Liver (tissue), 7 donors: ENCODE measurements at regions not wholly inside any gene's neighbourhood (a gene's known extent, or its start where the extent isn't known, plus 50 kb on each side); places are given as distances from the start of the nearest gene placed in this dataset.

ENCODE experiments used
- DNase-seq: peaks from one replicate; pipeline ENCODE4 v3.0.0-alpha.2; 2017; ENCODE audit warnings: low spot score
- H3K27ac ChIP-seq, 2 donors: one replicate each; pipeline ENCODE4 v1.7.0; 2013; ENCODE audit warnings: inconsistent platforms in 2 of 2, low read length in 2 of 2, control low read depth in 1 of 2, low read depth in 1 of 2, mild to moderate bottlenecking in 1 of 2
- H3K27me3 ChIP-seq, 4 donors: one replicate each; pipeline versions ENCODE4 v1.6.1 to v1.7.0; 2013; ENCODE audit warnings: low read length in 3 of 4, inconsistent platforms in 1 of 4, mild to moderate bottlenecking in 1 of 4, moderate library complexity in 1 of 4; ENCODE audit not compliant: control insufficient read depth in 4 of 4, insufficient read depth in 4 of 4
- H3K36me3 ChIP-seq, 4 donors: one replicate each; pipeline versions ENCODE4 v1.6.1 to v1.7.0; 2013; ENCODE audit warnings: low read length in 3 of 4, mild to moderate bottlenecking in 3 of 4, low read depth in 1 of 4, moderate library complexity in 1 of 4; ENCODE audit not compliant: control insufficient read depth in 4 of 4, insufficient read depth in 3 of 4
- H3K4me1 ChIP-seq, 4 donors: one replicate each; pipeline versions ENCODE4 v1.6.1 to v1.7.0; 2013; ENCODE audit warnings: low read length in 3 of 4, mild to moderate bottlenecking in 3 of 4, moderate library complexity in 1 of 4; ENCODE audit not compliant: control insufficient read depth in 4 of 4, insufficient read depth in 4 of 4
- H3K4me3 ChIP-seq, 3 donors: one replicate each; pipeline versions ENCODE4 v1.6.1 to v1.7.0; 2013; ENCODE audit warnings: low read length in 3 of 3, control low read depth in 1 of 3, low read depth in 1 of 3, mild to moderate bottlenecking in 1 of 3
- H3K9ac ChIP-seq, 2 donors: one replicate each; pipeline ENCODE4 v1.7.0; 2013; ENCODE audit warnings: low read length in 2 of 2, mild to moderate bottlenecking in 2 of 2, moderate library complexity in 2 of 2, control low read depth in 1 of 2, low read depth in 1 of 2
- H3K9me3 ChIP-seq, 4 donors: one replicate each; pipeline versions ENCODE4 v1.6.1 to v1.7.0; 2013; ENCODE audit warnings: low read length in 3 of 4; ENCODE audit not compliant: control insufficient read depth in 4 of 4
- EGR1 ChIP-seq, 2 donors: IDR thresholded peaks; 2 replicates each; pipeline ENCODE4 v1.6.1; 2016 to 2018; ENCODE audit warnings: antibody characterized with exemption in 2 of 2, low read depth in 2 of 2
- FOXA1 ChIP-seq: IDR thresholded peaks from 2 replicates; pipeline ENCODE4 v1.6.1; 2016; ENCODE audit warnings: antibody characterized with exemption
- HNF4A ChIP-seq, 2 donors: conservative IDR thresholded peaks; 2 replicates each; pipeline ENCODE4 v1.6.1; 2016; ENCODE audit warnings: antibody characterized with exemption in 2 of 2, mild to moderate bottlenecking in 2 of 2
- JUND ChIP-seq, 2 donors: IDR thresholded peaks; 2 replicates each; pipeline ENCODE4 v1.6.1; 2016; ENCODE audit warnings: antibody characterized with exemption in 2 of 2
- NR2F2 ChIP-seq: IDR thresholded peaks from 2 replicates; pipeline ENCODE4 v1.6.1; 2016; ENCODE audit warnings: antibody characterized with exemption
- RAD21 ChIP-seq, 2 donors: IDR thresholded peaks; 2 replicates each; pipeline ENCODE4 v1.6.1; 2016; ENCODE audit warnings: antibody characterized with exemption in 2 of 2, mild to moderate bottlenecking in 2 of 2
- WGBS: extraction: QIAGEN DNeasy Blood & Tissue Kit; methylation state at CpG from one replicate; pipeline ENCODE4 v1.1.7; 2013; 5-methylcytosine and 5-hydroxymethylcytosine counted together
- TF ChIP-seq, protein P1 (sequence below): IDR thresholded peaks from 2 replicates; pipeline ENCODE4 v1.6.1; 2016; ENCODE audit warnings: antibody characterized with exemption
- donor health status: healthy.
- donor health status: healthy.
- donor health status: healthy.
- donor health status: healthy.

GRCh38 chr11:10933455-10934292, 75.8 kb upstream of the ZBED5 start (continued):
- TF ChIP-seq, protein P1, sequence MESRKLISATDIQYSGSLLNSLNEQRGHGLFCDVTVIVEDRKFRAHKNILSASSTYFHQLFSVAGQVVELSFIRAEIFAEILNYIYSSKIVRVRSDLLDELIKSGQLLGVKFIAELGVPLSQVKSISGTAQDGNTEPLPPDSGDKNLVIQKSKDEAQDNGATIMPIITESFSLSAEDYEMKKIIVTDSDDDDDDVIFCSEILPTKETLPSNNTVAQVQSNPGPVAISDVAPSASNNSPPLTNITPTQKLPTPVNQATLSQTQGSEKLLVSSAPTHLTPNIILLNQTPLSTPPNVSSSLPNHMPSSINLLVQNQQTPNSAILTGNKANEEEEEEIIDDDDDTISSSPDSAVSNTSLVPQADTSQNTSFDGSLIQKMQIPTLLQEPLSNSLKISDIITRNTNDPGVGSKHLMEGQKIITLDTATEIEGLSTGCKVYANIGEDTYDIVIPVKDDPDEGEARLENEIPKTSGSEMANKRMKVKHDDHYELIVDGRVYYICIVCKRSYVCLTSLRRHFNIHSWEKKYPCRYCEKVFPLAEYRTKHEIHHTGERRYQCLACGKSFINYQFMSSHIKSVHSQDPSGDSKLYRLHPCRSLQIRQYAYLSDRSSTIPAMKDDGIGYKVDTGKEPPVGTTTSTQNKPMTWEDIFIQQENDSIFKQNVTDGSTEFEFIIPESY = no peak

GRCh38 chr11:10932976-10933375, 75.1 kb upstream of the ZBED5 start:
- Histone ChIP-seq H3K9me3 (no peaks in the 10 kb centered on the region), H3K27me3 (peaks cover 0 to 4% (median 1%) of the 10 kb centered on the region in 4 donors), H3K9ac (no peak overlapping the region), H3K27ac (no peak overlapping the region), H3K36me3 (no peaks in the 10 kb centered on the region), H3K4me3 (no peak overlapping the region), H3K4me1 (peaks cover 0 to 18% (median 8%) of the 10 kb centered on the region in 4 donors)
- no peak for DNase-seq
- TF ChIP-seq HNF4A (conservative IDR thresholded peaks at IDR 0.05) (no peak), FOXA1 (no peak), EGR1 (IDR thresholded peaks at IDR 0.05; ENCODE audit: low read depth in 2 of 2) (no peak), JUND (IDR thresholded peaks at IDR 0.05) (no peak)
- 91% methylated on average over 5 of the region's 5 CpGs for WGBS

DNA sequence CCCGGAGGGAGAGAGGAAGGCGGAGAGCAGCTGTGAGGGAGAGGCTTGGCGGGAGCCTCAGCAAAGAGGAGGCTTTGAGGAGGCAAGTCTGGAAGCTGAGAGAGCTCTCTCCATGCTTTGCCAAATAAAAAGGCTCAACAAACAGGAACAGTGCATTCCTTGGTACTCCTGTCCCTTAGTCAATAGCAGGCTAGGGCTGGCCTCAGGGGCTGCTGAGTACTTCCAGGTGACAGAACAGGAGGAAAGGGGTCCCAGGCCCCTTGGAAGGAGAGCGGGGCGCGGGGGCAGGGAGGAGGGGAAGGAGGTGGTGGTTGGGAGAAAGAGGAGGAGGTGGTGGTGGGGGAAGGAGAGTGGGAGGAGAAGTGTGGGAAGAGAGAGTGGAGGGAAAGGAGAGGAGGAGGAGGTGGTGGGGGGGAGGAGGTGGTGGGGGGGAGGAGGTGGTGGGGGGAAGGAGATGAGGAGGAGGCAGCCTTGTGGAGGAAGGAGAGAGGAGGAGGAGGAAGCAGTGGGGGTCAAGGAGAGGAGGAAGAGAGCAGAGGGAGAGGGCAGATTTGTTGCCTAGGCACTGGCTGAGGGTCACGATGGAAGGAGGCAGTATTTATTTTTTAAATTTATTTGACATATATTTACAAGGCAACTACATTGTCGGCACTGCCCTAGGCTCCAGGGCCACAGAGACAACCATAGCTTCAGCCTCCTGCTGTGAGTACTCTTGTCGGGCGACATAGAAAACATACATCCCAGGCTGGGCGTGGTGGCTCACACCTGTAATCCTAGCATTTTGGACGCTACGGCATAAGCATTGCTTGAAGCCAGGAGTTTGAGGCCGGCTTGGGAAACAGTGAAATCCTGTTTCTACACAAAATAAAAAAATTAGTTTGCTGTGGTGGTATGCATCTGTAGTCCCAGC, 74.2 kb upstream of the ZBED5 start:
- Histone ChIP-seq H3K36me3 (no peaks in the 10 kb centered on the region), H3K4me3 (peak overlapping the region in 2 of 3 donors; percentile 47 to 71), H3K27me3 (peaks cover 0 to 4% (median 1%) of the 10 kb centered on the region in 4 donors), H3K9ac (no peak overlapping the region), H3K4me1 (peaks cover 0 to 27% (median 17%) of the 10 kb centered on the region in 4 donors), H3K9me3 (no peaks in the 10 kb centered on the region), H3K27ac (peak overlapping the region in 1 of 2 donors; percentile 70)
- DNase-seq = no peak
- 32% methylated on average over 14 of the region's 14 CpGs for WGBS
- no peak for TF ChIP-seq NR2F2

DNA sequence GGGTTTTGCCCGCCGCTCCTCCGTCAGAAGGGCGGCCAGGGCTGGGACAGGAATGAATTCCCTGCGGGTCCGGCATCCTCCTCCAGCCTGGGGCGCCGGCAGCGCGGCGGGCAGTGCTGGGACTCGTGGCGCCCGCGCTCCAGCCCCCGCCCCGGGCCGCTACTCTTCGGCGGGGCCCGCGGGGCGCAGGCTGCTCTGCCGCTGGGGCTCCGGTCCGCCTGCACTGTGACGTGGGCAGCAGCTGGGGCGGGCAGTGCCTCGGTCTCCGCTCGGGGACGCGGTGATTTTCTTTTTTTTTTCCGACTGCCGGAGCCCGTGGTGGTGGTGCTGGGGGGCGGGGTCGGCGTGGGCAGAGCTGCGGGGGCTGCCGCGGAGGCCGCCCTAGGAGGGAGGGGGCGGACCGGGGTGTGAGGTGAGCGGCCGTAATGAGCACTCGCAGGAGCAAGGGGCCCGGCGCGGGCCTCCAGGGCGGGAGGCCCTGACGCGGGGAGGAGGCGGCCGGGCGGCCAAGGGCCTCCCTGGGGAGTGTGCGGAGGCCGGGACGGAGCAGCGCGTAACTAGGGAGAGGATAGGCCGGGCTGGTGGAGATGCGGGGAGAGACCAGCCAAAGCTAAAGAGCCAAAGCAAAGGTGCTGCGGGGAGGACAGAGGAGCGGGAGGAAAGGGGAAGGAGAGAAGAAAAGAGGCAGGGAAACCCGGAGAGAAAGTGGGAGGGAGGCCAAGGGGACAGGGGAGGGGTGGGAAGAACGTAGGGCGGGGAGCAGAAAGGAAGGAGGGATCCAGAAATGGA, 73.3 kb upstream of the ZBED5 start:
- H3K36me3 ChIP-seq = no peaks in the 10 kb centered on the region
- no peaks in the 10 kb centered on the region for H3K9me3 ChIP-seq
- DNase-seq = peak; percentile 43
- H3K9ac ChIP-seq = no peak overlapping the region
- WGBS = under 1% methylated on average over 69 of the region's 69 CpGs
- TF ChIP-seq EGR1 (IDR thresholded peaks at IDR 0.05; ENCODE audit: low read depth in 2 of 2) (no peak), RAD21 (IDR thresholded peaks at IDR 0.05) (peak in 1 of 2 donors; percentile 6)
- peaks cover 0 to 28% (median 18%) of the 10 kb centered on the region in 4 donors for H3K4me1 ChIP-seq
- H3K4me3 ChIP-seq = peak overlapping the region; percentile 20 to 71 (median 47)
- H3K27me3 ChIP-seq = peaks cover 0 to 4% (median 1%) of the 10 kb centered on the region in 4 donors
- peak overlapping the region; percentile 54 to 70 for H3K27ac ChIP-seq
